SK-N-SH treated with all-trans-retinoic acid at 6 μM for 48 hours (cell line): ENCODE measurements at regions not wholly inside any gene's neighbourhood (a gene's known extent, or its start where the extent isn't known, plus 50 kb on each side); places are given as distances from the start of the nearest gene placed in this dataset.

Source experiments
- ATAC-seq: fragments of 200-7000 bp; cut with Tn5 transposase; 3 replicates; pipeline ENCODE4 v1.9.1; 2020; ENCODE audit warnings: mild to moderate bottlenecking, moderate library complexity
- ARNTL ChIP-seq: fragments of 450-650 bp; formaldehyde crosslinking; IDR thresholded peaks from 2 replicates; pipeline ENCODE4 v1.5.0; 2020; ENCODE audit warnings: low read depth, mild to moderate bottlenecking, moderate library complexity, borderline replicate concordance
- BACH2 ChIP-seq: fragments of 250-450 bp; sonication (Bioruptor Pico); IDR thresholded peaks from 2 replicates; pipeline ENCODE4 v1.9.0; 2021; ENCODE audit warnings: mild to moderate bottlenecking, borderline replicate concordance
- CSDC2 ChIP-seq: fragments of 250-450 bp; sonication (Bioruptor Pico); IDR thresholded peaks from 2 replicates; pipeline ENCODE4 v1.5.0; 2020; ENCODE audit warnings: mild to moderate bottlenecking, moderate library complexity
- ESRRG ChIP-seq: fragments of 250-450 bp; sonication (Bioruptor Pico); IDR thresholded peaks from 2 replicates; pipeline ENCODE4 v1.6.1; 2021; ENCODE audit warnings: mild to moderate bottlenecking
- GLIS3 ChIP-seq: fragments of 250-450 bp; sonication (Bioruptor Pico); IDR thresholded peaks from 2 replicates; pipeline ENCODE4 v1.5.0; 2020; ENCODE audit warnings: mild to moderate bottlenecking, moderate library complexity
- ISL1 ChIP-seq: fragments of 250-450 bp; sonication (Bioruptor Pico); IDR thresholded peaks from 2 replicates; pipeline ENCODE4 v2.1.2; 2022; ENCODE audit warnings: mild to moderate bottlenecking, moderate library complexity
- OSR1 ChIP-seq: fragments of 250-450 bp; sonication (Bioruptor Pico); IDR thresholded peaks from 2 replicates; pipeline ENCODE4 v1.8.0; 2022; ENCODE audit warnings: moderate library complexity, mild to moderate bottlenecking, inconsistent platforms
- PATZ1 ChIP-seq: fragments of 250-450 bp; sonication (Bioruptor Pico); IDR thresholded peaks from 2 replicates; pipeline ENCODE4 v1.8.0; 2020; ENCODE audit warnings: mild to moderate bottlenecking, moderate library complexity, borderline replicate concordance
- PPARA ChIP-seq: fragments of 250-450 bp; sonication (Bioruptor Pico); IDR thresholded peaks from 2 replicates; pipeline ENCODE4 v1.5.0; 2020; ENCODE audit warnings: mild to moderate bottlenecking, borderline replicate concordance
- SNAI2 ChIP-seq: fragments of 250-450 bp; sonication (Bioruptor Pico); IDR thresholded peaks from 2 replicates; pipeline ENCODE4 v1.5.0; 2020; ENCODE audit warnings: mild to moderate bottlenecking, moderate library complexity
- TOX ChIP-seq: fragments of 250-450 bp; sonication (Bioruptor Pico); IDR thresholded peaks from 2 replicates; pipeline ENCODE4 v1.8.0; 2021; ENCODE audit warnings: mild to moderate bottlenecking, moderate library complexity, borderline replicate concordance
- ZC3H10 ChIP-seq: fragments of 250-450 bp; sonication (Bioruptor Pico); IDR thresholded peaks from 2 replicates; pipeline ENCODE4 v1.5.1; 2021; ENCODE audit warnings: mild to moderate bottlenecking, moderate library complexity
- ZFP3 ChIP-seq: fragments of 250-450 bp; sonication (Bioruptor Pico); IDR thresholded peaks from 2 replicates; pipeline ENCODE4 v1.5.0; 2020; ENCODE audit warnings: mild to moderate bottlenecking, moderate library complexity
- ZNF565 ChIP-seq: fragments of 450-650 bp; formaldehyde crosslinking; conservative IDR thresholded peaks from 2 replicates; pipeline ENCODE4 v1.5.0; 2020; ENCODE audit warnings: low read depth, mild to moderate bottlenecking, moderate library complexity
- ZNF70 ChIP-seq: fragments of 450-650 bp; formaldehyde crosslinking; IDR thresholded peaks from 2 replicates; pipeline ENCODE4 v1.5.0; 2020; ENCODE audit warnings: mild to moderate bottlenecking, moderate library complexity
- TF ChIP-seq, protein P1 (sequence below): fragments of 250-450 bp; sonication (Bioruptor Pico); IDR thresholded peaks from 2 replicates; pipeline ENCODE4 v1.5.1; 2021; ENCODE audit warnings: mild to moderate bottlenecking, moderate library complexity
- TF ChIP-seq, protein P2 (sequence below): fragments of 250-450 bp; sonication (Bioruptor Pico); IDR thresholded peaks from 2 replicates; pipeline ENCODE4 v1.5.0; 2020; ENCODE audit warnings: mild to moderate bottlenecking, moderate library complexity

- TF ChIP-seq ZNF565 (no peak), PATZ1 (CRISPR knock-in tag) (no peak), PPARA (no peak), ESRRG (CRISPR knock-in tag) (no peak), CSDC2 (no peak), SNAI2 (CRISPR knock-in tag) (no peak), ZNF70 (CRISPR knock-in tag) (no peak), ARNTL (CRISPR knock-in tag) (no peak), ISL1 (no peak), OSR1 (CRISPR knock-in tag) (no peak), ZFP3 (CRISPR knock-in tag) (no peak)
- TF ChIP-seq, protein P1, sequence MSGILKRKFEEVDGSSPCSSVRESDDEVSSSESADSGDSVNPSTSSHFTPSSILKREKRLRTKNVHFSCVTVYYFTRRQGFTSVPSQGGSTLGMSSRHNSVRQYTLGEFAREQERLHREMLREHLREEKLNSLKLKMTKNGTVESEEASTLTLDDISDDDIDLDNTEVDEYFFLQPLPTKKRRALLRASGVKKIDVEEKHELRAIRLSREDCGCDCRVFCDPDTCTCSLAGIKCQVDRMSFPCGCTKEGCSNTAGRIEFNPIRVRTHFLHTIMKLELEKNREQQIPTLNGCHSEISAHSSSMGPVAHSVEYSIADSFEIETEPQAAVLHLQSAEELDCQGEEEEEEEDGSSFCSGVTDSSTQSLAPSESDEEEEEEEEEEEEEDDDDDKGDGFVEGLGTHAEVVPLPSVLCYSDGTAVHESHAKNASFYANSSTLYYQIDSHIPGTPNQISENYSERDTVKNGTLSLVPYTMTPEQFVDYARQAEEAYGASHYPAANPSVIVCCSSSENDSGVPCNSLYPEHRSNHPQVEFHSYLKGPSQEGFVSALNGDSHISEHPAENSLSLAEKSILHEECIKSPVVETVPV (CRISPR knock-in tag), result no peak
- TF ChIP-seq, protein P2, sequence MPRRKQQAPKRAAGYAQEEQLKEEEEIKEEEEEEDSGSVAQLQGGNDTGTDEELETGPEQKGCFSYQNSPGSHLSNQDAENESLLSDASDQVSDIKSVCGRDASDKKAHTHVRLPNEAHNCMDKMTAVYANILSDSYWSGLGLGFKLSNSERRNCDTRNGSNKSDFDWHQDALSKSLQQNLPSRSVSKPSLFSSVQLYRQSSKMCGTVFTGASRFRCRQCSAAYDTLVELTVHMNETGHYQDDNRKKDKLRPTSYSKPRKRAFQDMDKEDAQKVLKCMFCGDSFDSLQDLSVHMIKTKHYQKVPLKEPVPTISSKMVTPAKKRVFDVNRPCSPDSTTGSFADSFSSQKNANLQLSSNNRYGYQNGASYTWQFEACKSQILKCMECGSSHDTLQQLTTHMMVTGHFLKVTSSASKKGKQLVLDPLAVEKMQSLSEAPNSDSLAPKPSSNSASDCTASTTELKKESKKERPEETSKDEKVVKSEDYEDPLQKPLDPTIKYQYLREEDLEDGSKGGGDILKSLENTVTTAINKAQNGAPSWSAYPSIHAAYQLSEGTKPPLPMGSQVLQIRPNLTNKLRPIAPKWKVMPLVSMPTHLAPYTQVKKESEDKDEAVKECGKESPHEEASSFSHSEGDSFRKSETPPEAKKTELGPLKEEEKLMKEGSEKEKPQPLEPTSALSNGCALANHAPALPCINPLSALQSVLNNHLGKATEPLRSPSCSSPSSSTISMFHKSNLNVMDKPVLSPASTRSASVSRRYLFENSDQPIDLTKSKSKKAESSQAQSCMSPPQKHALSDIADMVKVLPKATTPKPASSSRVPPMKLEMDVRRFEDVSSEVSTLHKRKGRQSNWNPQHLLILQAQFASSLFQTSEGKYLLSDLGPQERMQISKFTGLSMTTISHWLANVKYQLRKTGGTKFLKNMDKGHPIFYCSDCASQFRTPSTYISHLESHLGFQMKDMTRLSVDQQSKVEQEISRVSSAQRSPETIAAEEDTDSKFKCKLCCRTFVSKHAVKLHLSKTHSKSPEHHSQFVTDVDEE (CRISPR knock-in tag), result no peak
- no peak for ATAC-seq
These were observed 220.2 kb upstream of the ATP6AP2 start for GRCh38 chrX:40360557-40360956.

GRCh38 chrX:40359593-40359992, 221.2 kb upstream of the ATP6AP2 start:
- no peak for ATAC-seq
- TF ChIP-seq ZC3H10 (no peak), CSDC2 (no peak), ISL1 (no peak)

DNA sequence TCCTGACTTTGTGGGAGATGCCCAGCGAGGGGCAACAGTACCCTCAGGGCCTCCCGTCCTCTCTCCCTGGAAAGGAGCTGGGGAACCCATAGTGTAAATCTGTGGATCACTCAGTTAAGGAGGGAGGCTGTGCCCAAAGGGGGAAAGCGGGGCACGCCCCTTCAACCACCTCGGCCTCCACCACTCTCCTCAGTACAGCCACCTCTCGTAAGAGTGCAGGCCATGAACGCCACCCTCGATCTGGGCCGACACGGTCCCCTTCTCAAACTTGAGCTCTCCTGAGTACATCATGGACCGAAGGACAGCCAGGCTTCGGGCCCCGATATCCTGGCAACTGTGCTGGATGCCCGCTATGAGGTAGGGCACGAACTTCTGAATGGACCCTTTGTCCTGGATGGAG, 221.8 kb upstream of the ATP6AP2 start:
- ATAC-seq, result no peak
- TF ChIP-seq SNAI2 (CRISPR knock-in tag), result no peak
- no peak for TF ChIP-seq ZC3H10
- TF ChIP-seq TOX, result no peak
- no peak for TF ChIP-seq PATZ1 (CRISPR knock-in tag)
- TF ChIP-seq GLIS3, result no peak
- no peak for TF ChIP-seq OSR1 (CRISPR knock-in tag)
- TF ChIP-seq, protein P2 (CRISPR knock-in tag), result no peak
- TF ChIP-seq ZNF565, result no peak
- TF ChIP-seq ARNTL (CRISPR knock-in tag), result no peak

DNA sequence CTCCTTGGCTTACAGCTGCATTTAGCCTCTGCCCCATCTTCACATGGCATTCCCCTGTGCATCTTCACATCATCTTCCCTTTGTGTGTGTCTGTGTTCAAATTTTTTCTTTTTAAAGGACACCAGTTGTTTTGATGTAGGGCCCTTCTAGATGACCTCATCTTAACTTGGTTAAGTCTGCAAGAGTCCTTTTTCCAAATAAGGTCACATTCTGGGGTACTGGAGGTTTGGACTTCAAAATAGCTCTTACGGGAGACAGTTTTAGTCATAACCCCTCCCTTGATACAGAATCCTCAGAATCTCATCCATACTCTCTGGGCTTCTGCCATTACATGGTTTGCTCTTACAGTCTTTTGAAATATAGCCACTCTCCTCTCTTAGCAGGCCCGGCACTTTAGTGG, 231.5 kb upstream of the ATP6AP2 start:
- ATAC-seq, result no peak
- TF ChIP-seq BACH2 (CRISPR knock-in tag) (no peak), CSDC2 (no peak), OSR1 (CRISPR knock-in tag) (no peak), ESRRG (CRISPR knock-in tag) (no peak), PATZ1 (CRISPR knock-in tag) (no peak)
